HCT116 (cell line): ENCODE measurements at regions not wholly inside any gene's neighbourhood (a gene's known extent, or its start where the extent isn't known, plus 50 kb on each side); places are given as distances from the start of the nearest gene placed in this dataset.

Experiments
- ATAC-seq: fragments of 200-7000 bp; cut with Tn5 transposase; 2 replicates; pipeline ENCODE4 v1.9.1; 2020; ENCODE audit warnings: mild to moderate bottlenecking, moderate library complexity
- BruUV-seq: library from RNA; stranded (reverse); fragments of 400-500 nt; replicated peaks from 2 replicates; lab custom pipeline; 2021; lab: Mats Ljungman, UMichigan
- CTCF ChIA-PET: fragments of 300-600 bp; sonication (Branson Sonifier 250); formaldehyde crosslinking; loops from one replicate; lab custom pipeline; 2021; ENCODE audit warnings: antibody characterized with exemption; lab: Charles Lee
- POLR2A ChIA-PET: fragments of 300-600, 350-600 bp; sonication (Branson Sonifier 250); formaldehyde crosslinking; loops from one replicate; lab custom pipeline; 2021; ENCODE audit warnings: antibody characterized with exemption; lab: Charles Lee
- RAD21 ChIA-PET, 2 experiments: fragments of 300-600 bp; sonication (Branson Sonifier 250); formaldehyde crosslinking; loops; one replicate each; lab custom pipeline; 2023; ENCODE audit warnings: low total read pairs in 2 of 2; ENCODE audit not compliant: uncharacterized antibody in 2 of 2, unreplicated experiment in 2 of 2, low non-redundant PET in 1 of 2; lab: Charles Lee
- DNase-seq: peaks from one replicate; pipeline ENCODE4 v3.0.0-alpha.2; 2010; ENCODE audit warnings: low read depth, low spot score
- H2AFZ ChIP-seq: fragments of 200-600 bp; shearing (Covaris generic), sonication (generic); 2 replicates; pipeline ENCODE4 v1.6.1; 2017; ENCODE audit warnings: low read depth, mixed run types, mixed read lengths, antibody characterized with exemption, low read length; ENCODE audit not compliant: poor library complexity, severe bottlenecking
- H3K27ac ChIP-seq: 2 replicates; pipeline ENCODE4 v1.5.1; 2012; ENCODE audit warnings: low read depth, low read length
- H3K27me3 ChIP-seq: fragments of 200-600 bp; sonication (generic); 2 replicates; pipeline ENCODE4 v1.6.1; 2016; ENCODE audit warnings: mixed run types, low read length, mixed read lengths; ENCODE audit not compliant: insufficient read depth
- H3K36me3 ChIP-seq, 2 experiments: fragments of 200-500 bp in 1 of 2; fragments of 200-600 bp in 1 of 2; sonication (Bioruptor generic) in 1 of 2; sonication (generic) in 1 of 2; 2 replicates each; pipeline versions ENCODE4 v1.5.1 to v1.6.1; 2014 to 2016; ENCODE audit warnings: low read length in 2 of 2, inconsistent platforms in 1 of 2, mixed read lengths in 1 of 2, mixed run types in 1 of 2; ENCODE audit not compliant: insufficient read depth in 2 of 2, control insufficient read depth in 1 of 2
- H3K4me1 ChIP-seq, 2 experiments: fragments of 200-600 bp in 1 of 2; sonication (generic) in 1 of 2; 2 replicates each; pipeline versions ENCODE4 v1.5.1 to v1.6.1; 2012 to 2017; ENCODE audit warnings: low read length in 2 of 2, inconsistent platforms in 1 of 2, mild to moderate bottlenecking in 1 of 2, mixed read lengths in 1 of 2, mixed run types in 1 of 2, moderate library complexity in 1 of 2; ENCODE audit not compliant: insufficient read depth in 2 of 2, control insufficient read depth in 1 of 2
- H3K4me2 ChIP-seq: fragments of 200-600 bp; sonication (generic); 2 replicates; pipeline ENCODE4 v1.6.1; 2017; ENCODE audit warnings: mixed run types, low read length, mixed read lengths
- H3K4me3 ChIP-seq, 2 experiments: fragments of 200-600 bp in 1 of 2; sonication (generic) in 1 of 2; replicated peaks in 1 of 2; 2 replicates each; pipeline ENCODE4 v1.5.1; 2011 to 2016; ENCODE audit warnings: low read length in 2 of 2, control low read depth in 1 of 2, low read depth in 1 of 2, mild to moderate bottlenecking in 1 of 2, mixed read lengths in 1 of 2, mixed run types in 1 of 2
- H3K79me2 ChIP-seq: fragments of 200-600 bp; sonication (generic); 2 replicates; pipeline ENCODE4 v1.6.1; 2017; ENCODE audit warnings: mild to moderate bottlenecking, mixed run types, low read length, moderate library complexity, mixed read lengths; ENCODE audit not compliant: insufficient read depth
- H3K9ac ChIP-seq: fragments of 200-600 bp; sonication (generic); 2 replicates; pipeline ENCODE4 v1.6.1; 2016; ENCODE audit warnings: low read length, mixed read lengths
- H3K9me2 ChIP-seq: fragments of 200-600 bp; sonication (generic), shearing (Covaris generic); 2 replicates; pipeline ENCODE4 v1.6.1; 2017; ENCODE audit warnings: mixed run types, mild to moderate bottlenecking, moderate library complexity; ENCODE audit not compliant: insufficient read depth
- H3K9me3 ChIP-seq, 2 experiments: fragments of 200-500 bp in 1 of 2; fragments of 200-600 bp in 1 of 2; sonication (Bioruptor generic) in 1 of 2; sonication (generic) in 1 of 2; 2 replicates each; pipeline ENCODE4 v1.6.1; 2014 to 2017; ENCODE audit warnings: low read length in 2 of 2, mixed read lengths in 2 of 2, inconsistent platforms in 1 of 2, low read depth in 1 of 2, mild to moderate bottlenecking in 1 of 2, mixed run types in 1 of 2, moderate library complexity in 1 of 2; ENCODE audit not compliant: control insufficient read depth in 1 of 2, insufficient read depth in 1 of 2
- H4K20me1 ChIP-seq: fragments of 200-600 bp; sonication (generic), shearing (Covaris generic); 2 replicates; pipeline ENCODE4 v1.6.1; 2017; ENCODE audit warnings: mixed run types, mild to moderate bottlenecking, moderate library complexity; ENCODE audit not compliant: insufficient read depth
- CBX3 ChIP-seq: IDR thresholded peaks from 2 replicates; pipeline ENCODE4 v1.6.1; 2012; ENCODE audit warnings: low read depth
- RAD21 ChIP-seq: IDR thresholded peaks from 2 replicates; pipeline ENCODE4 v1.6.1; 2012; ENCODE audit warnings: low read depth, mild to moderate bottlenecking
- SP1 ChIP-seq: IDR thresholded peaks from 2 replicates; pipeline ENCODE4 v1.6.1; 2012; ENCODE audit warnings: low read depth
- TCF7L2 ChIP-seq: IDR thresholded peaks from 2 replicates; pipeline ENCODE4 v1.7.0; 2011; ENCODE audit warnings: borderline replicate concordance, inconsistent platforms; ENCODE audit not compliant: insufficient read depth, insufficient read length; ENCODE audit errors: extremely low read depth
- intact Hi-C: fragments of 100-400 bp; cut with micrococcal nuclease; formaldehyde crosslinking; loops from 2 replicates; pipeline ENCODE4 v1.10.0; 2022
- TF ChIP-seq, protein P1 (sequence below): IDR thresholded peaks from 2 replicates; pipeline ENCODE4 v1.6.1; 2011; ENCODE audit warnings: mild to moderate bottlenecking, low read length, moderate library complexity; ENCODE audit not compliant: insufficient replicate concordance; ENCODE audit errors: extremely low read depth

DNA sequence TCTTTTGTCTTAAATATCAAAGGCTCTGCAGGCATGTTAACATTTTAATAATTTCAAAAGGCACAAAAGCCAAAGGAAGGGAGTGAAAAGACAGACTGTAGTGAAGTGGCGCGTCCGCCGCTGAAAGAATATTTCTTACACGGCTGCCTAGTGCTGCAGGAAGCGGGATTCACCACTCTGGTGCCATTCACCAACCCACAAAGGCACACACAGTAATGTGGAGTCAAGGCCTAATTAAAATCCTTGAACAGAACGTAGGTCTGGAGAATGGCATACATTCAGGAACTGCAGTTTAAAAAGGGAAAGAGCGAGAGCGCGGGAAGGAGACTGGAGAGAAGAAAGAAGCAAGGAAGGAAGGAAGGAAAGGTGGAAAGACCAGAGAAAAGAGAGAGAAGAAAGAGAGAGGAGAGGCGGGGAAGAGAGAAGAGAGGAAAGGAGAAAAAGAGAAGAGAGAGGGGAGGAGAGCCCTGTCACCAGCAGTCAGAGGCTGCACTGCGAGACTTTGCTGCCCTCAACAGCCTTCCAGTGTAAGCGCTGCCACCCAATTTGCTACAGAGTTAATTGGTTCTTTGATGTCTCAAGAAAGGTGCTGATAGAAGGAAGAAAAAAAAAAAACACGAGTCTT lies 554.0 kb downstream of the MDFIC start:
- CTCF ChIA-PET = no interaction called here
- ATAC-seq (no peak), DNase-seq (no peak)
- H3K36me3 ChIP-seq = no peaks in the 10 kb centered on the region
- H3K27ac ChIP-seq = no peak overlapping the region
- H2AFZ ChIP-seq = no peak overlapping the region
- peaks cover 0 to 3% of the 10 kb centered on the region in 2 experiments; a peak in 2 of 4 replicates for H3K4me1 ChIP-seq
- H3K4me2 ChIP-seq = no peak overlapping the region
- H3K27me3 ChIP-seq = no peaks in the 10 kb centered on the region
- POLR2A ChIA-PET = no interaction called here
- intact Hi-C loops = no loop called here
- no TSS peak for BruUV-seq
- no peaks in the 10 kb centered on the region for H3K79me2 ChIP-seq
- H3K9ac ChIP-seq = no peak overlapping the region
- TF ChIP-seq TCF7L2 (peak; percentile 28), RAD21 (peak; percentile 39), SP1 (no peak)
- H3K9me2 ChIP-seq = no peaks in the 10 kb centered on the region; the same call in 1 of the 2 replicates
- H3K9me3 ChIP-seq = no peaks in the 10 kb centered on the region
- RAD21 ChIA-PET = no interaction called here
- no peak overlapping the region for H3K4me3 ChIP-seq
- no peaks in the 10 kb centered on the region for H4K20me1 ChIP-seq

DNA sequence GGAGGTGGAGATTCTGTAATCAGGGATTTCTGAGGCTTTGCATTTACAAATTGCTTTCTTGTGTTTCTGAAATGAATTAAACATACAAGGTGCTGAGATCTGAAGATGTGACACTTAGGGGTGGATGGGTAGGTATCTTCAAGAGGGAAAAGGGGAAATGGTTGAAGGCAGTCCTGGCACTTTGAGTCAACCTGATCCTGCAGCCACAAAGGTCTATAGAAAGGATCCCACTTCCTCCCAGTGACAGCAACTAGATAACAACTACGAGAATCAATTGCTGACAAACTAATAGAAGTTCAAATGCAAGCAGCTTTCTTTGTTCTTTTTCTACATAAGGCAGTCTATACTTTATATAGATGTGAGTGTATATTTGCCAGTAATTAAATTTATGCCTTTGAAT lies 553.3 kb downstream of the MDFIC start:
- Histone ChIP-seq H3K4me2 (no peak overlapping the region), H3K27me3 (no peaks in the 10 kb centered on the region), H3K36me3 (no peaks in the 10 kb centered on the region), H3K9me3 (no peaks in the 10 kb centered on the region), H3K27ac (no peak overlapping the region), H3K79me2 (no peaks in the 10 kb centered on the region), H3K4me1 (peaks cover 0 to 3% of the 10 kb centered on the region in 2 experiments; a peak in 2 of 4 replicates), H2AFZ (no peak overlapping the region), H3K4me3 (no peak overlapping the region), H3K9me2 (no peaks in the 10 kb centered on the region; the same call in 1 of the 2 replicates), H4K20me1 (no peaks in the 10 kb centered on the region), H3K9ac (no peak overlapping the region)
- ChIA-PET CTCF (no interaction called here), RAD21 (no interaction called here), POLR2A (no interaction called here)
- no peak for ATAC-seq
- BruUV-seq = no TSS peak
- intact Hi-C loops = no loop called here
- TF ChIP-seq CBX3 = no peak
- TF ChIP-seq, protein P1, sequence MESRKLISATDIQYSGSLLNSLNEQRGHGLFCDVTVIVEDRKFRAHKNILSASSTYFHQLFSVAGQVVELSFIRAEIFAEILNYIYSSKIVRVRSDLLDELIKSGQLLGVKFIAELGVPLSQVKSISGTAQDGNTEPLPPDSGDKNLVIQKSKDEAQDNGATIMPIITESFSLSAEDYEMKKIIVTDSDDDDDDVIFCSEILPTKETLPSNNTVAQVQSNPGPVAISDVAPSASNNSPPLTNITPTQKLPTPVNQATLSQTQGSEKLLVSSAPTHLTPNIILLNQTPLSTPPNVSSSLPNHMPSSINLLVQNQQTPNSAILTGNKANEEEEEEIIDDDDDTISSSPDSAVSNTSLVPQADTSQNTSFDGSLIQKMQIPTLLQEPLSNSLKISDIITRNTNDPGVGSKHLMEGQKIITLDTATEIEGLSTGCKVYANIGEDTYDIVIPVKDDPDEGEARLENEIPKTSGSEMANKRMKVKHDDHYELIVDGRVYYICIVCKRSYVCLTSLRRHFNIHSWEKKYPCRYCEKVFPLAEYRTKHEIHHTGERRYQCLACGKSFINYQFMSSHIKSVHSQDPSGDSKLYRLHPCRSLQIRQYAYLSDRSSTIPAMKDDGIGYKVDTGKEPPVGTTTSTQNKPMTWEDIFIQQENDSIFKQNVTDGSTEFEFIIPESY = no peak
- DNase-seq = no peak
